Stimulated activated CD4-positive, alpha-beta T cell treated with anti-CD3 and anti-CD28 coated beads, TNF-alpha, amount 100 ng/mL, for 24 hours (primary cell): ENCODE measurements at regions not wholly inside any gene's neighbourhood (a gene's known extent, or its start where the extent isn't known, plus 50 kb on each side); places are given as distances from the start of the nearest gene placed in this dataset.
"Not testable (repeated sequence)": the region's sequence is repeated elsewhere in the genome, so short reads cannot be mapped to it uniquely, and the experiment has no call there.

Experiments
- DNase-seq, 3 experiments: peaks; one replicate each; pipeline ENCODE4 v3.0.0-alpha.2; 2020; ENCODE audit warnings: low read depth in 3 of 3

DNA sequence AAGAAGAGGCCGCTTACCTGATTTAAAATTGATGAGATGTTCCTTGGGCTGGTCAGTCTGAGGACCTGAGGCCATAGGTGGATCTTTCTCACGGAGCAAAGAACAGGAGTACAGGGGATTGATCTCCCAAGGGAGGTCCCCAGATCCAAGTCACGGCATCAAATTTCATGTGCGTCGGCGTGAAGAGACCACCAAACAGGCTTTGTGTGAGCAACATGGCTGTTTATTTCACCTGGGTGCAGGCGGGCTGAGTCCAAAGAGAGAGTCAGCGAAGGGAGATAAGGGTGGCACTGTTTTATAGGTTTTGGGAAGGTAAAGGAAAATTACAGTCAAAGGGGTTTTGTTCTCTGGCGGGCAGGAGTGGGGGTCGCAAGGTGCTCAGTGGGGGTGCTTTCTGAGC, 493.8 kb upstream of the MIR17HG start:
- DNase-seq = not testable (repeated sequence)

DNA sequence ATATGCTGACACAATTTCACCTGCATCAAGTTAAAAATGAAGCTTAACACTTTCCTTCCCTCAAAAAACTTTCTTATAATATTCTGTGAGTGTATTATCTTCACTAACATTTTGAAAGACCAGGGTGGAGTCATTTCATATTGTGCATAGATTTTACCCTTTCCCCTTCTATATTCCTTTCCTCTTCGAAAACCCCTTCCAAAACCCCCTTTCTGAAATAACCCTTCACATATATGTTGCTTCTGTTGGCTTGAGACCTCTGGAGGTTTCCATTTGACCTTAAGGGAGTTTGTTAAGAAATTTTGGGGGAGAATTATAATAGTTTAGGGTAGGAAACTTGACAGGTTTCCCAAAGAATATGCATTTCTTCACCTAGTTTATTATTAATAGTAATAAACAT, 489.6 kb upstream of the MIR17HG start:
- no peak for DNase-seq

DNA sequence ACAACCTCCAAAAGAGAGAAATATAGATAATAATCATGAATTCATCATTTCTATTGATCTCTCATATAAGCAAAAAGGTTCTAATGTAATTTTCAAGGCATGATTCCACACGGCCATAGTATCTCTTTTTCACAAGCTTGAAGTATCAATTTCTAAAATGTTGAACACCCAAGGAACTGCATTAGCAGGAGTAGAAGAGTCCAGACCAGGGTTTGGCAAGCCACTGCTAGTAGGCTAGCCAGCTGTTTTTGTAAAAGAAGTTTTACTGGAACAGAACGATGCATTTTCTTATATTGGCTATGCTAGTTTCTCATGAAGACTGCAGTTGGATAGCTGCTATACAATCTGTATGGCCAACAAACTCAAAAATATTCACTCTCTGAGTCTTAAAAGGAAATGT, 481.5 kb upstream of the MIR17HG start:
- no peak for DNase-seq

DNA sequence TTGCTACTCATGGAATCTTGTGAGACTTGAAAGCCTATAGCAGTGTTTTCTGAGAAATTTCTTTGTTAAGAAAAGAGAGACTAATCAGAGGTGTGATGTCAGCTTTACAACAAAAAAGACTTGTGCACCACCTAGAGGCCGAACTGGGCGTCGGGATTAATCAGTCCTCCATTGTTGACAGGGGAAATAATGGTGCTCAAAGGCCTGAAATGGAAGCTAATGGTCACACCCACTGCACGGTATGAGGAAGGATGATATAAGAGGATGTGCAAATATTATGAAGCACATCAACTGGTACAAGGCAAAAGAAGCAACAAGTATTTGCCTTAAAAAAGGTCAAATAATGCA, 480.2 kb upstream of the MIR17HG start:
- DNase-seq = peak in 1 of 3 experiments; percentile 26

DNA sequence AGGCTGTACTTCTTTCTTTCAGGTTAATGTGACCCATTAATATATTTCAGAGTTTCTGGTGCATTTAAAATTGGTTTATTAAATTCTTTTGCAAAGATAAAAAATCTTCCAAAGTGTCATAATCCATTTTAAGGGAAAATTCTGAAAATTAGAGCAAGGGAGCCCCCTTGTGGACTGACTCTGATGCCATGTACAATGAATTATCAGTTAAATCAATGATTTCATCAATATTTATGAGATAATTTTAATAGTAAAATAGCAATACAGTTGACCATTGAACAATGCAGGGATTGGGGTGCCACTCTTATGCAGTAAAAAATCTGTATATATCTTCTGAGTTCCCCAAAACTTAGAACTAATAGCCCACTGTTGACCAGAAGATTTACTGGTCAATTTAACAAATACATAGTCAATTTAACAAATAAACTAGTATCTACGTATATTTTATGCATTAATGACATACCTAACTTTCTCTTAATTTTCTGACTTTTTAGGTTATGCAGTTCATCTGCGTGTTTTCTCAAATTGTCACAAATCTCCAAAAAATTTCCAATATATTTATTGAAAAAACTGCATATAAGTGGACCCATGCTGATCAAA, 479.1 kb upstream of the MIR17HG start:
- DNase-seq = no peak

DNA sequence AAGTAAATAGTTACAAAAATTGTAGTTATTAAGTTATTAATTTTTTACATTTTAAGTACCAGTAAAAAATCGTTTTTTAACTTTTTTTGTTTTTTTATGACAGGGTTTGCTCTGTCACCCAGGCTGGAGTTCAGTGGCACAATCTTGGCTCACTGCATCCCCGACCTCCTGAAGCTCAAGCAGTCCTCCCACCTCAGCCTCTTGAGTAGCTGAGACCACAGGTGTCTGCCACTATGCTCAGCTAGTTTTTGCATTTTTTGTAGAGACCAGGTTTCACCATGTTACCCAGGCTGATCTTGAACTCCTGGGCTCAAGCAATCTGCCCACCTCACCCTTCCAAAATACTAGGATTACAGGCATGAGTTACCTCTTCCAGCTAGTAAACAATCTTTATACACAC, 477.9 kb upstream of the MIR17HG start:
- DNase-seq = no peak

DNA sequence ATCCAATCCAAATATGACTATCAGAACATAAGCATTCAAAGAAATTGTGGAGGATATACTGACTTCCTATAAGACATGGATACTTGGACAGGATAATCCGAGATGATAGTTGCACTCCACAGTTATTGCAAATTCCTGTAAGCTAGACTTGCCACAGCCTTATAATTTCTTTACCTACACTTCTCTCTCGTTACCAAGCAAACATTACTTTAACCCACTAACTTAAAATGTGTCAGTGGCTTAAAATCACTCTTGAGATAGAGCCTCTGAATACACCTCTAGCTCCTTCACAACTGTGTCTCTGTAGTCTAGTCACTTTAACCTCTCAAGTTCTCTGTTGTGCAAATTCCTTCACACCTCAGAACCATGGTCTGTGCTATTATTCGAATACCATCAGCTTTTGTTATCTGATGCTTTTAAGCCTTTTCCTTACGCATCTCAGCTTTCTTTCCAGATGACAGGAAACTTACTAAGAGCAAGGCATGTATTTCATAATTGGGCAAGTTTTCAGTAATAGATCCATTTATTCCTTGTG, 474.9 kb upstream of the MIR17HG start:
- no peak for DNase-seq

DNA sequence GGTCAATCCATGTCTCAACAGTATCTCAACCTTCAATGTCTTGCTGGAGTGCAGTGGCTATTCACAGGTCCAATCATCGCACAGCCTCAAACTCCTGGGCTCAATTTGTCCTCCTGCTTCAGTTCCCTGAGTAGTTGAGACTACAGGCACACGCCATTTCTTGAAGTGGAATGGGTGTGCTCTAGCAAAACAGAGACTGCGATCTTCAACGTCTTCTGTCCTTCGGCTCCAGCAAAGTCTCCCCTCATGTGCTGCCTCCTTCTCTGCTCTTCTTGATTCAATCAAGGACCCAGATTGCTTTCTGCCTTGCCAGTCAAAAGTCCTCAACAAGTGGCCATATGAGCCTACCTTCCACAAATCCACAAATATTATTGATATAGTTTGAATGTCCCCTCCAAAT, 466.7 kb upstream of the MIR17HG start:
- no peak for DNase-seq

DNA sequence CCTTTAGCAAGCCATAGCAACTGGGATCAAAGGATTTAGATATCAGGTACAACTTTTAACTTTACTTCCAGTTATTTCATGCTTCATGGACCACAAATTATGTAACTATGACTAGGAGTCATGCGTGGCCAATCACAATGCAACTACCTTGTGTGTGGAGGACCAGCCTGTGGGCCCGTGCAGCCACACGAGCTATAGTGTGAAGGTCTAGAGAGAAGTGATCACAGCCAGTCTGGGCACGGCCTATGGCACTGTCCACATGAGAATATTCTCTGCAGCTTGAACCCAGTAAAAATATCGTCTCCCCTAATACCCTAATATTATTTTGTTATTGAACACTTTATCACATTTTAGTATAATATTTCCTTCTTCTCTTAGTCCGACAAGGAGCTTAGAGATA, 464.9 kb upstream of the MIR17HG start:
- no peak for DNase-seq

DNA sequence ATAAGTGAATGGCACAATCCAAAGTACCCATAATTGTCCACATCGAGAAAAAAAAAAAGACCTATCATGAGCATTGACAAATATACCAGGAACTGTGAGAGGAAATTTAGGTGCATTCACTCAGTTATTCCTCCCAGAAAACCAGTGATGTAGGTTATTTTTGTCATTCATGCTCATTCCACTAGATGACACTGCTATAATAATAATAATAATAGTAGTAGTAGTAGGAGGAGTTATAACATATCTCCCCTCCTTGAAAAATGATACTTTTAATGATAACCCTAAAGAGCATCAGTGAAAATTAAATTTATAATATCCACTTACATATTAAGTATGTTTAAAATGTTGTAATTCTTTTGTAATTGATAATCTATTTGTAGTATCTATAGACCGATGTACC, 463.9 kb upstream of the MIR17HG start:
- DNase-seq = no peak

DNA sequence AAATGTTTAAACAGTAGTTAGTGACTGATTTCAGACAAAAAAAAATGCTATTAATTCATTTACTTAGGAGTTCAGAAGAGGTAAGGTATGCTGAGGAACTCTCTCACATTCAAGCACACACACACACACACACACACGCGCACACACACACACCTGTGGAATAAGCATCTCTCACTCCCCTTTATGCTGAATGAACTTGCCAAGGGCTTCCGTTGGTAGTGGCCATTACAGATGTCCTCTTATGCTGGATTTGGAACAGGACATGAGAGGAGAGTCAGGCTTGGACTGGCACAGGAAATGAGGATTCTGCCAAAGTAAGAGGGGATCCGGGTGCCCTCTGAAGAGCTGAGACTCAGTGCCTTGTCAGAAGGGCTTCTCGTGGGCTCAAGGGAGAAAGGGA, 463.4 kb upstream of the MIR17HG start:
- DNase-seq = no peak

DNA sequence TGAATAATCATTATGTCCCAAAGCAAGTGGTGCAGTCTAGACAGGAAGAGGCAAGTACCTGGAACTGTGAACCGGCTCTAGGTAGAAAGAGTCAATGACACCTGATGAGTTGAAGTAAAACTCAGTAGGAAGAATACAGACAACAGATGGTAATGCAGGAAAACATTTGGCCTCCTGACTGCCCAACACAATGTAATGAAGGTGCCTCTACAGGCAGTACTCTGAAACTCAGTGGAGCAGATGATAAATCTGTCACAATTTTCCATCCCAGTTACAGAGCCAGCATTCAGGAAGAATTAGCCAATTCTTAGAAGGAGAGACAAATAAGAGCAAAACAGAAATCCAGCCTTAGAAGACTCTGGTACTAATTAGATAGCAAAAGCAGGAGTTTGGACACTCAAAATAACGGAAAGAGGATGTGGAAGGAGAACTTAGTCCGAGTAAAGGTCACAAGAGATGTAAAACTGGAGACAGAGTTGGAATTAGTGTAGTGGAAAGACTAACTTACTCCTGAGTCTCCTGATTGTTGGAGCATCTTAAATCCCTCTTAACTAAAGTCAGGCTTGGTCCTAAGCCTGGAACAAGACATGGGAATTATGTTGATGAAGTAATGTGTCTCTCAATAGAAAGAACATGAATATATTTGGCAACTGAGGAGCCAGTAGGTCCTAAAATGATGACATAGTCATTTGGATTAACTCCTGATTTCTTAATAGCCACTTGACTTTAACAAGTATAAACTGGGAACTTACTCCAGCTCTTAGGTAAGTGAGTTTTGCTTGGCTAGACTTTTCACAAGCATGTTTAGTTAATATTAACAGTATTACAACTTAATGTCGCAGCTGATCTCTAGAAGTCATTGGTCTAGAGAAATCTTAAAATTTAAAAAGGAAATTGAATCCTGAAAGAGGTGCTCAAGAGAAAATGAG, 457.3 kb upstream of the MIR17HG start:
- DNase-seq = no peak

DNA sequence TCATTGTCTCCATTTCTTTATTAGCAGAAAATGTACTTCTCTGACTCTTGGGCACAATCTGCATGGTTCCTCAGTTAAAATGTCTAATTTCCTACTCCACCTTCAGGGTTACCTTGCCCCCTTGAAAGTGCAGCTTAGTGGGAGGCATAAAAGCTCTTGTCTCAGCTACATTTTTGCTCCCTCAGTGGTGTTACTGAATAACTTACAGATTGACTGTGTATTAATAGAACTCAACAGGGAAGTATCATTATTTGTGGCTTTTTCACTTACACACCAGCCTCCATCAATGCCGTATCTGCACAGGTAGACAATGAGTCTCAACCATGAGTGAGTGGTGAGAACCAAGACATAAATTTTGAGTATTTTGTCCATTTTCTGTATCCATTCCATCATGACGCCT, 456.2 kb upstream of the MIR17HG start:
- DNase-seq = no peak

DNA sequence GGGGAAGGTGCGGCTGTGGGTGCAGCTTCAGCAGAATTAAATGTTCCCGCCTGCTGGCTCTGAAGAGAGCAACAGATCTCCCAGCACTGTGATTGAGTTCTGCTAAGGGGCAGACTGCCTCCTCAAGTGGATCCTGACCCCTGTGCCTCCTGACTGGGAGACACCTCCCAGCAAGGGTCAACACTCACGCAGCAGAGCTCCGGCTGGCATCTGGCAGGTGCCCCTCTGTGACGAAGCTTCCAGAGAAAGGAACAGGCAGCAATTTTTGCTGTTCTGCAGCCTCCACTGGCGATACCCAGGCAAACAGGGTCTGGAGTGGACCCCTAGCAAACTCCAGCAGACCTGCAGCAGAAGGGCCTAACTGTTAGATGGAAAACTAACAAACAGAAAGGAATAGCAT, 454.3 kb upstream of the MIR17HG start:
- not testable (repeated sequence) for DNase-seq

DNA sequence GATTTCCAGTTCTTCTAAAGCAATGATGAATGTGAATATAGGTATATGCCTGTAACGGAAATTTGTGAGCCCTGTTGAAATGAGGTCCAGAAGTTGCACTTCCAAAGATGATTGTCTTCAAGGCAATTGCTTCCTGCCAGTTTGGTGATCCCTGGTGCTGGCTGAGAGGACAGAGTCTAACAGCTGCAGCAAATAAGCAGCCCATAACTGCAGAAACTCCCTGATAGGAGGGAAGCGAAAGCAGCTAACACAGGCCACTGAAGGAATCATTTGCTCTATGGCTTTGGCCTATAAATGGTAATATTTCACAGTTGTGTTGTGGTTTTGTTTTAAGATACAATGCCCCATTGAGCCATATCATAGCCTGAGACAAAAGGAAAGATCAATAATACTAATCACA, 451.5 kb upstream of the MIR17HG start:
- no peak for DNase-seq

DNA sequence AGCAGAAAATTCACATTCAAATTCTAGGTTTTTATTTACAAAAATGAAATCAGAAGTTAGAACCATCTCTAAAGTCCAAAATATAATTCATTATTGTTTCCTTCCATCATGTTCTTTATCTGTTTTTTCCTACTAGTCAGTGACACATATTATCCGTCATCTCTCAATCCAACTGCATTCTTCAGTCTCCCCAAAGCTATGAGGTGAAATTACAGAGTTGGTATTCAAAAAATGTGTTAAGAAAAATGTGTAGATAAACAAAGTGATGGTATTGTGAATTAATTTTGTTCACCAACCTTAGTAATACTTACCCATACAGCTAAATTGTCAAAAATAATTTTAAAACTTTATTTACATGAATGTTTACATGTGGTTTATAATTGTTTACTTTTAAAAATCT, 448.7 kb upstream of the MIR17HG start:
- DNase-seq = no peak

DNA sequence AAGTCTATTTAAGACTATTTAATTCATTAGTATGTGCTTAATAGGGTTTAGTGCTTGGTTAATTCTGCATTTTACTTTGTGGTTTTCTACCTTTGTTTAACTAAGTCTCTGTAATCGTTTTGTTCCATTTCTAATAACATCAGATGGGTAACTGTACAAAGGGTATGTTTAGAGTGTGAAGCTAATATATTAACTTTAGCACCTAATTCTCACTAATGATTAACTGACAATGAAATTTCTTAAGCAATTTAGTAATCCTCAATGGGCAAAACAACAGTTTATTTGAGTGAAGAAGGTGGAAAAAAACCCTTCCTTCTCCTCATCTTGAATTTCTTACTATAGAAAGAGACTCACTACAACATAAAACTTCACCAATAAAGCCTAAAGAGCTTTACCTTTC, 448.1 kb upstream of the MIR17HG start:
- no peak for DNase-seq

DNA sequence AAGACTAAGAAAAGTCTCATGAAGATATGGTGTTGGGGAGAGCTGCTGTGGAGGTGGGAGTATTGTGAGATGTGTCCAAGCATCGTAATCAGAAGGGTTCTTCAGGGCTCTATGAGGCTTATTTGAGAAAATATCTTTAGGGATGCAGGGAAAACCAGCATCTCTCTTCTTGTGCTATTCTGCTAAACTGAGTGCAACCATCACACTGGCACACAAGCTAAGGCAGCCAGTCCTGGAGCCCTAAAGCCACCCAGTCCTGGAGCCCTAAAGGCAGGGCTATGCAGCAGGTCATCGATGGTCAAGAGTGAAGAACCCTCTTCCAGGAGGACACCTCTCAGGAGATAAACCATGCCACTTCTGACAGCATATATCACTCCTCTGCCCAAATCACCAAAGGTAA, 445.2 kb upstream of the MIR17HG start:
- DNase-seq = no peak

DNA sequence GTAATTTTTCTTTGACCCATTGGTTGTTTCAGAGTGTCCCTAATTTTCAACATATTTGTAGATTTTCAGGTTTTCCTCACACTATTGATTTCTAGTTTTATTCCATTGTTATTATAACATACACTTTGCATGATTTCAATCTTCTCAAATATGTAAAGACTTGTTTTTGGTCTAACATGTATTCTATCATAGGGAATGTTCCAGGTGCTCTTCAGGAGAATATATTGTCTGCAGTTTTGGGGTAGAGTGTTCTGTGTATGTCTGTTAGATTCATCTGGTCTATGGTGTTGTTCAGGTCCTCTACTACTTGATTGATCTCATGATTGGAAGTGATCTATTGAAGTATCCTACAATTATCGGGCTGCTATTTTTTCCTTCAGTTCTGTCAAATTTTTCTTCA, 440.9 kb upstream of the MIR17HG start:
- DNase-seq = no peak

DNA sequence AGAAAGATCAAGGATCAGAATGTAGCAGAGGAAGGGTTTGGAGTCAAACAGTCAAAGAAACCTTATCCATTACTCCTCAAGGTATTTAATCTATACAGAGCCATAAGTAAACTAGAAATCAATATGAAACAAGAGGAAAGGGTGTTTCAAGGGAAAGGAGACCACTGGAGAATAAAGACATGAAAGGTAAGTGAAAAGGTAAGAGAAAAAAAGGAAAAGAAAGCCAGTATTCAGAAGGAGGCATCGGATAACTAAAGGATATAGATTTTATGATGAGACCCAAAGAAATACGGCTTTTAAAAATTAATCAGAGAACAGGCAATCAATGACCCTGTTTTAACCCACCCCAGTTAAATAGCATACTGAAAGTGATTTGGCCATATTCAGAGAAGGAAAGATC, 438.7 kb upstream of the MIR17HG start:
- no peak for DNase-seq

DNA sequence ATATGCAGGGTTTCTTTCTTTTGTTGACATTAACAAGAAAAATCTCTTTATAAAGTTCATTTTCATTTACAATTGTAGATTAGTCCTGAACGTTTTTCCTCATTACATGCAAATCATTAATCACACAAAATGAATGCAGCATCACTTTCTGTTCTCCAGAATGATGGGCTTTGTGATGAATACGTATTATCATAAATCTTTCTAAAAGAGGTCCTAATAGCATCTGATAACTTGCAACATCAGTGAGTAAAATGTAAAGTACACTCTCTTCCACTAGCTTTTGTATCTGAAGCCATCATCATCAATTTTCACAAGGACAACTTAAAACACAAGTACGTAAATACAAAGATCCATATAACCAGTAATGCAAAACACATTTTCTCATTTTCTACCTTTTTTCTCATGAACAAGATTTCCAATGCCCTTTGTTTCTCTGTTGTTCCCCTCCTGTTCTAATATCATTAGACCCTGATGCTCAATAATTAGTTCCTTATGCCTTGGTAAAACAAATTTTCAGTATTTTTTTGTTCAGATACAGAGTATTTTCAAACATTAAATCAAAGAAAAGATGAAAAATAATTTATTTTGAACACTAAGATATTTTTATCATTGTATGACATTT, 437.4 kb upstream of the MIR17HG start:
- DNase-seq = no peak

DNA sequence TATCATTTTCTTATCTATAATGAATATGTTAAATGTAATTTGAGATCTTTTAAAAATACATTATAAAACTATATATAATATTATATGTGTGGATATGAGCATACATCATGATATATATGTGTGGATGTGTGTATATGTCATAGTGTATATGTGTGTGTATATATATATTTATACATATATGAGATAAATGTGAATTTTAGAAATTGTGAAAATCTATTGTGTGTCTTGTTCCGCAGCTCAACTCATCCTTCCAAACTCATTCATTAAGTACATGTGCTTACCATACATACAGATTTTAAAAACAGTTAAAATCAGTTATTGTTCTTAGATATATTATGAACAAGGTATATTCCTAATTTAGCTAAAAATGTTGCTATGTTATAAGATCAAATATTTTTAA, 435.2 kb upstream of the MIR17HG start:
- no peak for DNase-seq

DNA sequence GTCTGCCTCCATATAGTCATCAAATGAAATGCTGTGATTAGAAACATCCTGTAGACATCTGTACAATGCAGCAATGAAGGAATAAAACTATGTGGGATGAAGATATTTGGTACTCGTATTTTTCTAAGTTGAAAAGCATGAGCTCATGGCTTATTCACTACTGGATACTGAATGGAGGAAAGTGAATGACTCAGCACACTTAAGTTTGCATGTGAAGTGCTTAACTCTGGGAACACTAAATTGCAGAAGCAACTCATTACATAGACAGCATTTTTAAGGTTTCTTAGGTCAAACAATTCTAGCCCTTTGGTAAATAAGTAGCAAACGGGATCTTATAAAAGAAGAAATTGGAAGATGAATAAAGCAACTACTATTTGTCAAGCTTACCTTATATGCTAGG, 429.0 kb upstream of the MIR17HG start:
- no peak for DNase-seq
